Stimulated activated CD8-positive, alpha-beta memory T cell treated with anti-CD3 and anti-CD28 coated beads, Interleukin-4, amount 100 ng/mL, for 48 hours (primary cell): ENCODE measurements at regions not wholly inside any gene's neighbourhood (a gene's known extent, or its start where the extent isn't known, plus 50 kb on each side); places are given as distances from the start of the nearest gene placed in this dataset.

ENCODE experiments used
- DNase-seq: peaks from one replicate; pipeline ENCODE4 v3.0.0-alpha.2; 2020

DNA sequence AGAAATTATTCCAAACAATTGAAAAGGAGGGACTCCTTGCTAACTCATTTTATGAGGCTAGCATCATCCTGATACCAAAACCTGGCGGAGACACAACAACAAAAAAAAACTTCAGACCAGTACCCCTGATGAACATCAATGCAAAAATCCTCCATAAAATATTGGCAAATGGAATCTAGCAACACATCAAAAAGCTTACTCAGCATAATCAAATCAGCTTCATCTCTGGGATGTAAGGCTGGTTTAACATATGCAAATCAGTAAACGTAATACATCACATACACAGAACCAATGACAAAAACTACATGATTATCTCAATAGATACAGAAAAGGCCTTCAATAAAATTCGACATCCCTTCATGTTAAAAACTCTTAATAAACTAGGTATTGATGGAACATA is 440.1 kb downstream of the NUF2 start:
- no peak for DNase-seq

DNA sequence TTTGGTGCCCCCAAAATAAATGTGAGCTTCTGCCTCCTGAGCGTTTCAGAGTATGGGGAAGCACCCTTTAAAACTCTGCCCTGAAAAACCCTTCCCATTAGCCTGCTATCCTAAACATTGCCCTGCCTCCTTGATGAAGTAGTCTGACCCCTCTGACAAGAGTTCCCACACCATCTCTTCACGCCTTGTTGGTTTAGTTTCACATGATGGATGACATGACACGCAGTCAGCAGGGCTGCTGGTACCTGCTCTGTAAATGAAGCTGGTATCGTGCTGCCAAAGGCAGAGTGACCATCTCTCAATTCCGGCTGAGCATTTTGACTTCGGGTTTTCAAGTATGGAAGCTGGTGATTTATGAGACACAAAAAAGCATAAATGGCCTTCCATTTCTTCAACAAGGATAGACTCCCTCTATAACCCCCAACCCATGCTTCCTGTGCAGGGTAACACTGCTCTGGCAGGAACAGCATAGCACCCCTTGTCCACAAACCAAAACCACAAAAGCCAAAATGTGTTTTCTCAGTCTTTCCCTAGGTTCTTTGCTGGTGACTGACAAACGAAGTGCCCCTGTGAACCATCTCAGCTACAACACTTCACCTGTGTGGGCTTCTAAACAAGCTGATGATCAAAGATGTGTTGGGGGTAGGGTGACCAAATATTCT is 444.6 kb downstream of the NUF2 start:
- DNase-seq = no peak

DNA sequence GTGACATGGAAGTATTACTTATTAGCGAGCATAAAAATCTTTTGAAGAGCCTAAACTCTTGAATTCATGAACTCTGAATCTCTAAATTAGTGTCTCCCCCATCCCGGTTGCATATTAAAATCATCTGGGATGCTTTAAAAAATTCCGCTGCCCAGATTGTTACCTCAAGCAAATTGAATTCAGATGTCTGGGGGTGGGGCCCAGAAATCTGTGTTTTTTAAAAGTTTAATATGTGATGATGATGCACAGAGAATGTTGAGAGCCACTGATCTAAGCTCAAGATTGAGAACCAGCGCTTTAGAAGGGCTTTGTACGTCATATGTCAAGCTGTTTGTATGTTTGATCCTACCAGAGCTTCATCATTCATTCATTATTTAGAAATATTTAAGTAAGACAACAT is 446.8 kb downstream of the NUF2 start:
- DNase-seq = no peak

DNA sequence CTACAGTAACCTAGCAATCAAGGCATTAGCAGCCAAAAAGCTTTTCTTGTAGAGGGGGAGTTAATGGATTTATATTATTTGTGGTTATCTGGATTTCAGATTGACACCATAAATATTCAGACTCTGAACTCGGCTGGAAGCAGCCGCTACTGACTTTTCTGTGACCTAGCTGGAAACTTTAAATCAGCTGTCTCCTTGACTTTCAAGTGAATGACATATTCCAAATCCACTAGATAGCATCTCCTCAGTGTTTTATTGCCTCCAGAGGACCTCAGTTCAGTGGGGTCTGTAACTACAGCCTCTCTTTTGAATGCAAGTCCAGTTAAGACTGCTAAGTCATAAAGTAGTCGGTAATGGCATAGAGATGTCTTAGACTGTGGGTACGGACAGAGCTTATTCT is 448.5 kb downstream of the NUF2 start:
- no peak for DNase-seq

DNA sequence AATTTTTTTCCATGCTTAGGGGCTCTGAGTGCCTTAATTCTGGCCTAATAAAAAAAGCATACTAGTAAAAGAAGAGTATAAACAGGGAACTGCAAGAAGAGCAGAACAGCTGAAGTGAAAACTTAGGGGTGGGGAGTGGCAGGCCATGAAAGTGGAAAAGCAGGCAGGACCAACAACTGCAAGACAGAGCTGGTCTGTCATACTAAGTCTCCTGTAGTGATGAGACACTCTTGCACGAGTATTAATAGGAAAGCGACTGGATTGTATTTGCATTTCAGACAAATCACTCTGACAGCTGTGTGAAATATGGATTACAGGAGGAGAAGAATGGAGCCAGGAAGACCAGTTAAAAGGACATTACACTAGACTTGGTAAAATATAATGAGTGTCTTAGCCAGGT is 449.9 kb downstream of the NUF2 start:
- DNase-seq = no peak

DNA sequence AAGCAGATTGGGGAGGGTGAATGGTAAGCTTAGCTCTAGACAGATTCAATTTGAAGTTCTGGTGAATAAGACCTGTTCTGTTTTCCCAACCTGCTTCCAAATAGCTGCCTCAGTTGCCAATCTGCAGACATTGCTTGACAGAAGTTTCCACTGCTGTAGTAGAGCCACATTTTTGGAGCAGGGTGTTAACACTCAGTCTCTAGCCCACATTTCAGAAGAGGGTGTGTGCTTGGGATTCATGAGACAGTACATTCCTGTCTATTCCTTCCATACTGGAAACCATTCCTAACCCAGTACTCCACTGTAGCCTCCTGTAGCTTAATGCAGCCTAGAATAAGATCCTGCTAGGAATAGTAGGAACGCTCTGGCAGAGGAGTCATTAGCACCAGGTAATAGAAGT is 450.5 kb downstream of the NUF2 start:
- DNase-seq = no peak

DNA sequence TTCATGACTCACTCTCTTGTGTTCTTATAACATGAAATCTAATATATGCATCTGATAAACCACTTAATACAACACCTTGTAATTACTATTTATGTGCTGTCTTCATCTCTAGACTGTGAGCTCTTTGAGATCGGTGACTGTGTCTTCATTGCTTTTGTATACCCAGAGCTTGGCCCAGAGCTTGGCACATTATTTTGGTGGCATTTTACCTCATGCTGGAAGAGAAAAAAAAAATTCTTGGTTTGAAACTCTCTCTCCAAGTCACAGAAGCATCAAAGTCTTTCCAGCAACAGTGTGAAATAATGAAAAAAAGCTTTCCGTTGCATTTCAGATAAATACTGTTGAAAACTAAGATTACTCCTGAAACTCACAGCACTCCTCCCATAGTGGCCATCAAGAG is 451.6 kb downstream of the NUF2 start:
- DNase-seq = no peak

DNA sequence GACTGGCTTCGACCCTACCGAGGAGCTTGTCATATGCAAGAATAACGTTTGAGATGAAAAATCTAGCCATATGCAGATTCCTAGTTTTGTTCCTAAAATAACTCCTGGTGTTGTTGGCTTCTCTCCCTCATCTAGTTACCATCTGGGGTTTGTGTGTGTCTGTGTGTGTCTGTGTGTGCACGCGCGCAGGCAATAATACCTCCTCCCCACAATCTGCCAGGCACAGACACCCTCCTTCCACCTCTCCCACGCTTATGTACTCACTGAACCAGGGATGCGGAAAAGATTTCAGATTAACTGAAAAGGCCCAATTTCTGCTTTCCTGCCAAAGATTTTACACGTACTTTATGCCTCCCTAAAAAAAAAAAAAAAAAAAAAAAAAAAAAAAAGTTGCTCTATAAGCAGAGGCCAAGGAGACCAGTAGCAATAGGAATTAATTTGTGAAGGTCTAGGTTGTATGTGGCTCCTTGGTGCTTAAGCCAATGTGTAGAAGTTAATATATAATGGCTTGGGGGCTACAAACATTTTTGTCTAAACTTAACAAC is 452.7 kb downstream of the NUF2 start:
- no peak for DNase-seq

DNA sequence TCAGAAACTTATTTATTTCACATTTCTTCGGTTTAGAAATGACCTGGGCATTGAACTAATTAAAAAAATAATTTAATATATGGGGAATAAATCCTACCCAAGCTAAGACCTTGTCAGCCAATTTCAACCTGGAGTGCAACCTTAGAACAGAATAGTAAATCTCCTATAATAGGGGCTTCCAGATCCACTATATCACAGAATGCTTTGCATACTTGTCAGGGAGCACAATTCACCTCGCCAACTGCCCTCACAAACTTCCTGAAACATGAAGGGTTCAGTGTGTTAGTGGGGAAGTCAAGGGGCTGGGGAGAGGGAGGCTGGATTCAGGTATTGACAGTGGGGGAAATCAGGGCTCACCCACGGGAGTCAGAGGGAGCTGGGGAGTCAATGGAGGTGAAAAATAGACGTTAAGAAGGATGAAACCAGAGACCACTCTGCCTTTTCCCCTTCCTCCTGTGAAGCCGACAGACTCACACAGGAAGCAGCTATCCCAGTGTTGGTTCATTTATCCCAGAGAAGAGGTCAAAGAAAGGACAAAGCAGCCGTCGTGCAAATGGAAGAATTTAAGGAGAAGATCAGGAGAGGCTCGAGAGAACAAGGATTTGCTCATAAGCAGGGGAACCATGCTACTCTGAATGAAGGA is 453.3 kb downstream of the NUF2 start:
- no peak for DNase-seq

DNA sequence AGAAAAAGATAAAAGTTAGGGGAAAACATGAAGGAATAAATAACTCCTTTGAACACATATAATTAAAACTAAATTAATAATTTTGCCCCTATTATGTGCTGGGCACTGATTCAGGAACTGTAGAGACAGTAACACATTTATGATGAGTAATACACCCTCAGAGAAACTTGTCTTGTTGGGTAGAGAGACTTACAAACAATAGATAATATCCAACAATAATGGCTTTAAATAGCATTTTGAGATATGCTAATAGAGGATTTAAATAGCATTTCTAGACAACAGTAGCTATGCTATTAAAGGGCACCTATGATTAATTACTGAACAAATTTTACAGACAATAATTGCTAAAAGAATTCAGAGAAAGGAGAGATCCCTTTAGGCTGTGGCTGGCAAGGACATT is 455.5 kb downstream of the NUF2 start:
- DNase-seq = no peak

DNA sequence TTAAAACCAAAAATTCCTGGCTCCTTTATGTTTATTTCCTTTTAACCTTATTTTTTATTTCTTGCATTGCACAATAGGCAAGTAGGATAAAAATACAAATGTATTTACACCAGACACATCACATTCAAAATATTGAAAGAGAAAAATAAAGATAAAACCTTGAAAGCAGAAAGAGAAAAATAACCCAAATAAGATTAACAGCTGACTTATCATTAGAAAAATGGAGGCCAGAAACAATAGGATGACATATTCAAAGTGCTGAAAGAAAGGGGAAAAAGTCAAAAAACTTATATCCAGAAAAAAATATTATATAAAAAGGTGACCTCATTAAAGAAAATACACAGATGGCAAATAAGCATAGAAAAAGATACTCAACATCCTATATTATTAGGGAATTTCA is 459.4 kb downstream of the NUF2 start:
- DNase-seq = no peak

DNA sequence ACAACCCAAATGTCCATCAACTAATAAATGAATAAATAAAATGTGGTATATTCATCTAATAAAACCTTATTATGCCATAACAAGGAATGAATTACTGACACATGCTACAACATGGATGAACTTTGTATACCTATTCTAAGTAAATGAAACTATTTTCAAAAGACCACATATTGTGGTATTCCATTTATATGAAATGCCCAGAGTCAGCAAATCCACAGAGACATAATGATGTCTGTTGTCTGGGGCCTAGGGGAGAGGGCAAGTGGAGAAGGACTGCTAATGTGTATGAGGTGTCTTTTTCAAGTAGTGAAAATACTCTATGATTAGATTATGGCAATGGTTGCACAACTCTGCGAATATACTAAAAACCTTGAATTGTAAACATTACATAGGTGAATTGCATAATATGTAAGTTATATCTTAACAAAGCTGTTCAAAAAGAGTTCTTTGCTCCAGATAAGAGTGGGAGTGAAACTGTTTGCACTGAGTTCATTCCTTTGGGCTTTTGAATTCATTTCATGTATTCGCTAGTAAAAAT is 464.2 kb downstream of the NUF2 start:
- no peak for DNase-seq

DNA sequence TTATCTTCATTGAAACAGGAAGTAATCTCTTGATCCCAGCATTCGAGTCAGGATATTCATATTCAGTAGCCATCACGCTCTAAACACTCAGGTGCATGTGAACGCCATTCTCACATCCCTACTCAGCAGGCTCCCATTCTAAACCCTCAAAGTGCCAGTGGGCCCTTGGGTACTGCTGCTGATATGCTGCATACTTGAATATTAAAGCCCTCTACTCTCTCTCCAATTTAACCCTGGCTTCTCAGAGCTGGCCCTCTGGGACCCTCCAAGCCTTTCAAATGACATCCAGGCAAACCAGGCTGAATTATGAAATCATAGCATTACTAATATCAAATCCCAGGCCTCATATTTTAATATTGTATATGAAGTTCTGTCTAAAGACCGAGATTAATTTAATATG is 468.2 kb downstream of the NUF2 start:
- DNase-seq = no peak

DNA sequence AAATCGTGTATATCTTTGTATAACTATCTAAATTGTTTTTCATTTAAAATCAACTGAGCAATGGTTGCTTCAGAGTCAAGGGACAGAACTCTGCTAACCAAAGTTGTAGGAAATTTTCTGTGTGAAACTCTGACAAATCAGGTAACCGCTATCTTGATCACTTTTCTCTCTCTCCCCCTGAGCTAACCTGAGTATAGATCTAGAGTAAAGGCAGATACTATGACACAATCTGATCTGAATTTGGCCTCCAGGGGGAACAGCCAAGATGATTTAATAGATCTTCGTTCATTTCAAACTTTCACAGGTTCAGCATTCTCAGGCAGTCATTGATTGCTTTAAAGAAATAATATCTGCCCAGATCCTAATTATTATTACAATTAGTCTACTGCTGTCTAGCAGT is 472.8 kb downstream of the NUF2 start:
- no peak for DNase-seq

DNA sequence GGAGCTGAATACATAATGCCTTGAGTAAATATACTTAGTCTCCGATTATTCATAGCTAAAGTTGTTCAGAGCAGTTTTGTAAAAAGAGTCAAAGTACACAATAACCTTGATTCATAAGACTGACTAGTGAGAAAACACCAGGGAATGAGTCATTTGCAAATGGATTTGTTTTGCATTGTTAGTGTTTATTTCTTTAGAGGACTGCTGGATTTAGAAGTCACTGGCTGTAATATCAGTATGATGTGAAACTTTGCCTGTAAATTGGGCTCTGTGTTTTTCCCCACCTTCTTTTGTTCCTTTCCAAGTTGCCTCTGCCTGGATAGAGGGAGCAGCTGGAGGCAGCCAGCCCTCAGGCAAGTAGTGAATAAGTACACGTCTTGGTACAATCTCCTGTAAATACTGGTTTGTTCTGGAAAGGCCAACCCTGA is 474.7 kb downstream of the NUF2 start:
- DNase-seq = no peak

DNA sequence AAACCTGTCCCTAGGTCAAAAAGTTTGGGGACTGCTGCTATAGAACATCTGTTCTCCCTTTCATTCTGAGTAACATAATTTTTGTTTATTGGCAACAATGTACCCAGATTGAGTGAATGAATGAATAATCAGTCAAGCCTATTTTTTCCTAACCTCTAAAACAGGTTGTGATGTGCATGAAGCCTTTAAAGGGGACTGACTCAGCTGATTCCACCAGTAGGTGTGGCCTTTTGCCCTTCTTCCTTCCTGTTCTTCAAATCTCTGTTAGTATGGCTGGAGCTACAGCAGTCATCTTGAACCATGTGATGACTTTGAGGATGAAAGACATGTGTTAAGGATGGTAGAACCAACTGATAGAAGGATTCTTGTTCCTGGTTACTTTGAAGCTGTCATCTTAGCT is 476.1 kb downstream of the NUF2 start:
- no peak for DNase-seq

DNA sequence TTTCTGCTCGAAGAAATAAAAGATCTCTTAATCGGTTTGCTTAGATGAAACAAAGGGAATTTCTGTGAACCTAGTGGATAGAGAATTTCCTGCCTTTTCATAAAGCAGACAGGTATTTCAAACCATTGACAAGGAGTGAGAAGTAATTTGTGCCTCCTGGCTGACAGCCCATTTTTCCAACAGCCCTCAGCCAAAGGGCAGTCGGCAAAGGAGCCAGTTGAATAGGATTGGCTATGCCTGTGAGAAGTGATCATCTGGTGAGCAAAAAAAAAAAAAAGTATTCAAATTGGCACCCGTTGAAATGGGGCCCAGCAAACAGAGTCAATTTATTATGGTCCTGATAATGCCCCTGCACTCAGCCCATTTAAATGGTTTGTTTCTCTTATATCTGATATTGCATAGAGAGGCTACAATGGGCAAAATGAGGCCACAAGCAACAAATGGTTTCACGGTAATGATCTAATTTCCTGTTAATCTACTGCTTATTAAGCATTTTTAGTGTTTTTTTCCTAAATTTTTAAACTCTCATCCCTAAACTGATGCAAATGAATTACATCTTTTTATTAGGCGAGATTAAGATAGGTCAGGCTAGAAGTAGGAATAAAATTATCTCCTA is 477.5 kb downstream of the NUF2 start:
- no peak for DNase-seq

DNA sequence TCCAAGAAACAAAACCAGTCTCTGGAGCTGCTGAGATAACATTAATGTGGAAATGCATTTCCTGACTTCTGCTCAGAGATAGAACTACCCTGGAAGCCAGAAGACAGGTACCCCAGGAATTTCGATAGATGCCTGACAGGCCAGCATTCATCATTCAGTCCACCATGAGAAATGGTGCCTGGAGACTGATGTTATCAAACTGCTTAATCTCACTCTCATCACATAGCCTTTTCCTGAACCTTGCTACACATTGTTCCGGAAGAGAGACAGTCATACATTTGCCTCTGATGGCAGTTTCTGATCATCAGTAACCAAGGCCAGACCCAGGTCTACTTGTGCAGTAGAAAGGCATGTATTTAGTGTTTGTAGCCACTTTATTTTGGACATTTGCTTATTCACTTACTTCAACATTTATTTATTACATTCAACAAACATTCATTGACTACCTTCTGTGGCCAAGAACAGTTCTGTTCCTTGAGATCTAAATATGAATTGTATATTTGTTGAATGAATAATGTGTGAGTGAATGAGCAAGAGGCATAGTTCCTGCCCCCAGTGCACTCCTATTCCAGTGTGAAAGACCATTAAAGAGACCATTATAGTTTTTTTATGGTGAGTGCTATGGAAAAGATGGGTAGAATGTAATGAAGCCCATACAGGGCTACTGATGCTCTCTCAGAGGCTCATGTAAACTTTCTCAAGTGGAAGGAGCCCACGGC is 485.7 kb downstream of the NUF2 start:
- no peak for DNase-seq

DNA sequence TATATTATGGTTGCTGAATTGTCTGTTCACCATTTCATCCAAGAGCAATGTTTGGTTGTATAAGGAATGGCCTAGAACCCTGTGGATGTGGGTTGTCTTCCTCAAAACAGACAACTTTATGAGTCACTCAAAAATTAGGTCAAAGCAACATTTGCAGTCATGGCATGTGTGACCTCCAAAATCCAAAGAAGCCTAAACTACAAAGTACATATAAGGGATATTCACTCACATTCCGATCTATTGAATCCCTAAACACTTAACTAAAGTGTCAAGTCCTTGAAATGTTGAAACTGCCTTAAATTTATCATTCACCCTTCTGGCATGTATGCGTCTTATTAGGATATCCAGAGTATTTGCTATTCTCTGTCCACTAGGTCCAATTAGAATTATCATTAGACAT is 491.5 kb downstream of the NUF2 start:
- no peak for DNase-seq

DNA sequence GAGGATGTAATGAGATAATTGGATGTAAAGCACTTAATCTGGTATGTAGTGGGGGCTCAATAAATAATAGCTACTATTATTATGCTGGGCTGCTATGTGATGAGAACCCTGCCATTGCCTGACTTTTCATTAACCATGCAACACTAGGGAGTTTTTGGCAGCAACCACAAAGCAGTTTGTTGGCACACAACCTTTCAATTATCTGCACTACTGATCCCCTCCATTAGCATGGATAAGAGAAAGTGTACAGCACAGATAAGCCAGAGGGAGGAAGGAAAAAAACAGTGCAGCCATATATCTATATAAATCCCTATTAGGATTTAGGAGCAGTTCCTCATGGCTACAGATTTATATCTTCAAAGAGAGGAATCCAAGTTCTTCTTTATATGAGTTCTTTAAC is 498.5 kb downstream of the NUF2 start:
- no peak for DNase-seq

DNA sequence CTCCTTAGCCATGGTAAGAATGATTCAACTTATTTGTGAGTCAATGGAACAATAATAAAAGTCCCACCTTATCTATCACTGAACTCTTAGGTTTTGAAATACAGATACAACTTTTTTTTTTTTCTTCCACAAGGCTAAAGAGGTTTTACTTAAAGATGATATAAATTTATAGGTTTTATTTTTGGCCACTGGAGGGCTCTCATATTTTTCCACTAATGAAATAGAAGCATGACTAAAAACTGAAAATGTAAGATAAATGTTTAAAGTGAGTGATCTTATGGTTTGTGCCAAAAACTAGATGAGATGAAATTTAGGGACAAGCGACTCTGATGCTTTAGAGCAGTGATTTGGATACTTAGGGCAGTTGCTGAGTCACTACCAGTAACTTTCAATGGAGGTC is 499.0 kb downstream of the NUF2 start:
- DNase-seq = no peak

DNA sequence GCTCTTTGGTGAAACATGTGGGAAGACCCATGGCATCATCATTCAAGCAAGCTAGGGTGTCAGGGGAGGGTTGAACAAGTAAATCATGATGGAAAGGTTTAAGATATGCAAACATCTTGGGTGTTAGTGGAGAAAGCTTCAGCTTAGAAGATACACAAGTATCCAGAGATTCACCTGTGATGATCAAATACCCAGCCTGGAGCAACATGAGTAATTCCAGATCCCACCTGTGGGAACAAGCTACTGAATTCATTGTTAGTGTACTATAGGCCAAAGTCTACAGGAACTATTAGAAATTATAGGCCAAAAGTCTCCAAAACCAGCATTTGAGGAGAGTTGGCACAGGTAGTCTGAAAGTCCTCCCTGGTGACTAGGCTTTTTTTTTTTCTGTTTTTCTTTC is 499.9 kb downstream of the NUF2 start:
- DNase-seq = no peak

DNA sequence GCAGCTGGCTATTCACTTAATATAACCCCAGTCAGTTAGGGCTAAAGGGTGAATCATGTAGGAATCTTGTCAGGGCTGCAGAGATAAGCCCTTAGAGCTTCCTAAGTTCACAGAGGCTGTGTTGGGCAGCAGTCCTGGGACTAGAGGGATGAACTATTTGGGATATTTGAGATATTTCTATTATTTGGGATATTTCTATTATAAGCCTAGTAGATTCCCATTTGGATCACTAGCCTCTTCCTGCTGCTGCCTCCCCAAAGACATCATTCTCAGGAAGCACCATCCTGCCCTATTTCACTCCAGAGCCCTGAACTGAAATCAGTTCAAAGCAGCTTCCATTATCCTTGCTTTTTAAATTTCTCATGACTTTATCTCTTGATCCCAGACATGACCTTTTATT is 501.3 kb downstream of the NUF2 start:
- DNase-seq = no peak

DNA sequence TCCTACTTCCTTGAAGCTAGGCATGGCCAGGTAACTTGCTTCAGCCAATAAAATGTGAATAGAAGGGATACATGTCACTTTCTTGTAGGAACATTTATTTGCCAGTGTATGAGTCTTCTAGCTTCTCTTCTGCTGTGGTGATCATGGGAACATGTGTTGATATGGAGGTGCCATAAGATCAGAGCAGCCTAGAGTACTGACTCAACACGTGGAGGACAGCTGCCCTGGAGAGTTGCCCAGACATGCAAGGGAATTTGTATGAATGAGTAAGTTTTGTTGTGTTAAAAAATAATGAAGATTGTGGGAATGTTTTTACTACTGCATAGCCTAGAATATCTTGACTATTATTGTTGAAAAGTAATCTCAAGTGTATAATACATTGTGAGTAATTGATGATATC is 502.3 kb downstream of the NUF2 start:
- DNase-seq = no peak
